OCI-LY1 (cell line): ENCODE measurements at regions not wholly inside any gene's neighbourhood (a gene's known extent, or its start where the extent isn't known, plus 50 kb on each side); places are given as distances from the start of the nearest gene placed in this dataset.

ENCODE experiments used
- CTCF ChIP-seq: fragments of 200-600 bp; sonication (generic), shearing (Covaris generic); IDR thresholded peaks from 2 replicates; pipeline ENCODE4 v1.5.1; 2017; ENCODE audit warnings: mild to moderate bottlenecking, antibody characterized with exemption, low read length, moderate library complexity, mixed read lengths
- EZH2 ChIP-seq: fragments of 200-600 bp; sonication (generic), shearing (Covaris generic); IDR thresholded peaks from 2 replicates; pipeline ENCODE4 v1.8.0; 2017; ENCODE audit warnings: borderline replicate concordance, mixed run types, mild to moderate bottlenecking, antibody characterized with exemption, low read length, moderate library complexity, mixed read lengths

GRCh38 chr11:38274031-38274430 is 1676.0 kb upstream of the RAG2 start:
- TF ChIP-seq CTCF (no peak), EZH2 (no peak)
